LNCAP (cell line): ENCODE measurements at regions not wholly inside any gene's neighbourhood (a gene's known extent, or its start where the extent isn't known, plus 50 kb on each side); places are given as distances from the start of the nearest gene placed in this dataset.

Source experiments
- TF ChIP-seq, protein P1 (sequence below): fragments of 450-650 bp; IDR thresholded peaks from 2 replicates; pipeline ENCODE4 v1.5.1; 2017; ENCODE audit warnings: mild to moderate bottlenecking

DNA sequence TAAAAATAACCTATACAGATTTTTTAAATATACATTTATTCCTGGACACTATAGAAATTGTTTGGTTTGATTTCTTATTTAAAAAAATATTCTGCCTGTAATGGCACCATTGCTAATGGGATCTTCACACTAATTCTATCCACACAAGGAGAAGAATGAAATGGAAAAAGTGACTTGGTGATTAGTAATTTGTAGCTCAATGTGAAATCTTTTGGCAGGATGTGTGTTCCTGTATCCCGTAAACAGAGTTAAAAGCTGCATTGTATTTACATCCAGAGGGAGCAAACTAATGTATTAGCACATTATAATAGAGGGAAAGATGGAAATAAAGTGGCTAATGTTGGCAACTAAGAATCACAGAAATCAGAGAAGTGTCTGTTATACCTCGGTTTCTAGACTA is 1455.3 kb upstream of the FLRT2 start:
- TF ChIP-seq, protein P1, sequence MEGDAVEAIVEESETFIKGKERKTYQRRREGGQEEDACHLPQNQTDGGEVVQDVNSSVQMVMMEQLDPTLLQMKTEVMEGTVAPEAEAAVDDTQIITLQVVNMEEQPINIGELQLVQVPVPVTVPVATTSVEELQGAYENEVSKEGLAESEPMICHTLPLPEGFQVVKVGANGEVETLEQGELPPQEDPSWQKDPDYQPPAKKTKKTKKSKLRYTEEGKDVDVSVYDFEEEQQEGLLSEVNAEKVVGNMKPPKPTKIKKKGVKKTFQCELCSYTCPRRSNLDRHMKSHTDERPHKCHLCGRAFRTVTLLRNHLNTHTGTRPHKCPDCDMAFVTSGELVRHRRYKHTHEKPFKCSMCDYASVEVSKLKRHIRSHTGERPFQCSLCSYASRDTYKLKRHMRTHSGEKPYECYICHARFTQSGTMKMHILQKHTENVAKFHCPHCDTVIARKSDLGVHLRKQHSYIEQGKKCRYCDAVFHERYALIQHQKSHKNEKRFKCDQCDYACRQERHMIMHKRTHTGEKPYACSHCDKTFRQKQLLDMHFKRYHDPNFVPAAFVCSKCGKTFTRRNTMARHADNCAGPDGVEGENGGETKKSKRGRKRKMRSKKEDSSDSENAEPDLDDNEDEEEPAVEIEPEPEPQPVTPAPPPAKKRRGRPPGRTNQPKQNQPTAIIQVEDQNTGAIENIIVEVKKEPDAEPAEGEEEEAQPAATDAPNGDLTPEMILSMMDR = no peak

DNA sequence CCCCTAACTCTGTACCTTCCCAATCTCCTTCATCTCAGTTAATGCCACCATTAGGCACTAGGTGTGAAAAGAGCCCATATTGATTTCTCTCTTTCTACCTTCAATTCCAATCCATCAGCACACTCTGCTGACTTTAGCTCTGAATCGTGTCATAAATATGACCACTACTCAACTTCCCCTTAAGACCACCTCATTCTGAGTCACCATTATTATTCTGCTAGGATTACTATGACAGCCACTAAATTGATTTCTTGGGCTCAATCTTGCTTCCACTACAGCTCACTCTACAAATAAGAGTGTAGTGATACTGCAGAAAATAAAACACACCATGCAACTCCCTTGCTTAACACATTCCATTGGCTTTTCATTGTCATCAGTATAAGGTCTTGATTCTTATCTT is 1449.0 kb upstream of the FLRT2 start:
- TF ChIP-seq, protein P1 = no peak

- TF ChIP-seq, protein P1 = no peak
Observed at GRCh38 chr14:84084056-84084630, 1445.8 kb upstream of the FLRT2 start.

GRCh38 chr14:84085493-84085892 is 1444.5 kb upstream of the FLRT2 start:
- TF ChIP-seq, protein P1 = no peak

GRCh38 chr14:84086714-84087113 is 1443.2 kb upstream of the FLRT2 start:
- TF ChIP-seq, protein P1 = no peak

- TF ChIP-seq, protein P1 = no peak
Observed at GRCh38 chr14:84087986-84088531, 1441.9 kb upstream of the FLRT2 start.

GRCh38 chr14:84090837-84091236 is 1439.1 kb upstream of the FLRT2 start:
- TF ChIP-seq, protein P1 = no peak

DNA sequence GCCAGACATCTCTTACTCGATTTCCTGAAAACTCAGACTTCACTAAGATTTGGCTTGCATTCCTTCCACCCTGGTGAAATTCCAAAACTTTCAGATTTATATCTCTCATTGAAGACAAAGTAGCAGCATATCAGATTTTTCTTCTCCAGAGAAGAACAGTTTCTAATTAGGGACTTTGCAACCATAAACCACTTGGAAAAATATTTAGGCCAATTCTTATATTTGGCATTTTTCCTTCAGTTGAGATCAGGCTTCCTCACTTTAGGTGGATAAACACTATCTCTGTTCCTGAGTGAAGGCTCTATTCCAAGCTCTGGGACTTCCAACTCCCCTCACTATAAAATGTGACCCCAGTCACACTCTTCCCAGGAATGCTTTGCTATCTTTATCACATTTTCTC is 1434.3 kb upstream of the FLRT2 start:
- TF ChIP-seq, protein P1 = no peak
